Epithelial cell of esophagus (primary cell): ENCODE measurements at regions not wholly inside any gene's neighbourhood (a gene's known extent, or its start where the extent isn't known, plus 50 kb on each side); places are given as distances from the start of the nearest gene placed in this dataset.

Experiments used
- DNase-seq: peaks from one replicate; pipeline ENCODE4 v3.0.0; 2010; ENCODE audit warnings: low read depth
- H3K4me3 ChIP-seq: 2 replicates; pipeline ENCODE4 v1.5.1; 2011; ENCODE audit warnings: mild to moderate bottlenecking, low read length, control low read depth
- TF ChIP-seq, protein P1 (sequence below): IDR thresholded peaks from 2 replicates; pipeline ENCODE4 v1.5.1; 2011; ENCODE audit warnings: low read depth, mild to moderate bottlenecking, low read length, control low read depth, inconsistent platforms; ENCODE audit not compliant: insufficient read depth; ENCODE audit errors: missing control alignments

DNA sequence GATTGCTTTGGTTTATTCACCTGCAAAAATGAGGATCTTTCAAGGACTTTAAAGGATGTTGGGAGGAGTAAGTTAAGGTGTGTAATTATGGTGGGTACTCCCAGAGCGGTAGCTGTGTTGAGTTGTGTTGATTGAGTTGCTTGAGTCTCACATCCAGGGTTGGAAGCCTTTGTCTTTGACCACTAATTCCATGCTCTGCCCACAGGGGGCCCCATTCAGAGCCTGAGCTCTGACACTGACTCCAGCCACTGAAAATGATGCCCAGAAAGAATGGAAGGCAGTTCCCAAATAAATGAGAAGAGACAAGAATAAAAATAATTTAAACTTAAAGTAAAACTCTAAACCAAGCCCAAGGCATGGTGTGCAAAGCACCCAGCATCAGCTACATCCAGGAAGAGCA is 237.4 kb upstream of the PWP1 start:
- TF ChIP-seq, protein P1, sequence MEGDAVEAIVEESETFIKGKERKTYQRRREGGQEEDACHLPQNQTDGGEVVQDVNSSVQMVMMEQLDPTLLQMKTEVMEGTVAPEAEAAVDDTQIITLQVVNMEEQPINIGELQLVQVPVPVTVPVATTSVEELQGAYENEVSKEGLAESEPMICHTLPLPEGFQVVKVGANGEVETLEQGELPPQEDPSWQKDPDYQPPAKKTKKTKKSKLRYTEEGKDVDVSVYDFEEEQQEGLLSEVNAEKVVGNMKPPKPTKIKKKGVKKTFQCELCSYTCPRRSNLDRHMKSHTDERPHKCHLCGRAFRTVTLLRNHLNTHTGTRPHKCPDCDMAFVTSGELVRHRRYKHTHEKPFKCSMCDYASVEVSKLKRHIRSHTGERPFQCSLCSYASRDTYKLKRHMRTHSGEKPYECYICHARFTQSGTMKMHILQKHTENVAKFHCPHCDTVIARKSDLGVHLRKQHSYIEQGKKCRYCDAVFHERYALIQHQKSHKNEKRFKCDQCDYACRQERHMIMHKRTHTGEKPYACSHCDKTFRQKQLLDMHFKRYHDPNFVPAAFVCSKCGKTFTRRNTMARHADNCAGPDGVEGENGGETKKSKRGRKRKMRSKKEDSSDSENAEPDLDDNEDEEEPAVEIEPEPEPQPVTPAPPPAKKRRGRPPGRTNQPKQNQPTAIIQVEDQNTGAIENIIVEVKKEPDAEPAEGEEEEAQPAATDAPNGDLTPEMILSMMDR = peak; percentile 34
- no peak overlapping the region for H3K4me3 ChIP-seq
- peak; percentile 15 for DNase-seq

DNA sequence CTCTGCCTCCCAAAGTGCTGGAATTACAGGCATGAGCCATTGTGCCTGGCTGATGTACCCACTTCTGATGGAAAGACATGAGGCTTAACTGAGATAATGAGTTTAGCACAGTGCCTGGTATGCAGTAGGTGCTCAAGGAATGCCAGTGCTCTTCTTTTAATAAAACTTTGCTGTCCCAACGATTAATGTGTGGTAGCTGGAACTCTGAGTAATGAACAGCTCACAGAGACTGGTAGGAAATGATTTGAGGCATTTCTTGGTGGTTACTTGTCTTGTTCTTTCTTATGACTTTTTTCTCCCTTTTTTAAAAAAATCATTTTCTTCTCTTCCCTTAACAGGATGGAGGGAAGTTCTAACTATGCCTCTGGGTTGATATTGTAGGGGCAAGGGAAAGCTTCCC is 235.7 kb upstream of the PWP1 start:
- H3K4me3 ChIP-seq = no peak overlapping the region
- TF ChIP-seq, protein P1 = no peak
- DNase-seq = peak; percentile 27

DNA sequence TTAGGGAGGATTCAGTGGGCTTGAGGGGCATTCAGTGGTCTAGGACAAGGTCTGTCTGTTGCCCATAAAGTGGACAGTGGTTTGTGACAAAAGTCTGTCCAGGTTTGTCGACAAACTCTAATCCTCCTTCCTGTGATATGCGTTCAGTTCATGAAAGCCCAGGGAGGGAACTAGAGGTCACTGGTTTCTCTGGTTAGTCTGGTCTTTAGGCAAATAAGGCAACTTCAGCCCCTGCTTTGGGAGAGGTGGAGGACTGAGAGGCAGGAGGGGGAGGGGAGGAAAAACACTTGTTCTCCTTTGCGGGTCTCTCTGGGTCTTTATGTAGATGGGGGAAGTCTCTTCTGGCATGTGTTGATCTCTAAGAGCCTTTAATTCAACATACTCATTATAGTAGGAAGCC is 235.1 kb upstream of the PWP1 start:
- TF ChIP-seq, protein P1 = no peak
- no peak overlapping the region for H3K4me3 ChIP-seq
- no peak for DNase-seq

DNA sequence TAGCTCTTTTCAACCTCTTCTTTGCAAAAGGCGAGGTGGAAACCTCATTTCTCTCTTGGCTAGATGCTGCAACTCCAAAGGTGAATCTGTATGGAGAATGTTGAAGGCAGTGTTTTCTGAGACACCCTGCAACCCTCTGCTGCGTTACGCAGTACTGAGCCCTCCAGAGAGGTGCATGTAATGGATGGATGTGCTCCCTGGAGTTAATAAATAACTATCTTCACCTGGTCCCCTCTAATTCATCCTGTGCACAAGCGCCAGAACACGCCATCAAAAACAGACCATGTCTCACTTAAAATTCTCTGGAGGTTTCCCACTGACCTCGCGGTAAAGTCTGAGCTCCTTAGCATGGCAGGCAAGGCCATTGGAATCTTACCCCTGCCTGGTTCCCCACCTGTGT is 234.4 kb upstream of the PWP1 start:
- TF ChIP-seq, protein P1 = no peak

DNA sequence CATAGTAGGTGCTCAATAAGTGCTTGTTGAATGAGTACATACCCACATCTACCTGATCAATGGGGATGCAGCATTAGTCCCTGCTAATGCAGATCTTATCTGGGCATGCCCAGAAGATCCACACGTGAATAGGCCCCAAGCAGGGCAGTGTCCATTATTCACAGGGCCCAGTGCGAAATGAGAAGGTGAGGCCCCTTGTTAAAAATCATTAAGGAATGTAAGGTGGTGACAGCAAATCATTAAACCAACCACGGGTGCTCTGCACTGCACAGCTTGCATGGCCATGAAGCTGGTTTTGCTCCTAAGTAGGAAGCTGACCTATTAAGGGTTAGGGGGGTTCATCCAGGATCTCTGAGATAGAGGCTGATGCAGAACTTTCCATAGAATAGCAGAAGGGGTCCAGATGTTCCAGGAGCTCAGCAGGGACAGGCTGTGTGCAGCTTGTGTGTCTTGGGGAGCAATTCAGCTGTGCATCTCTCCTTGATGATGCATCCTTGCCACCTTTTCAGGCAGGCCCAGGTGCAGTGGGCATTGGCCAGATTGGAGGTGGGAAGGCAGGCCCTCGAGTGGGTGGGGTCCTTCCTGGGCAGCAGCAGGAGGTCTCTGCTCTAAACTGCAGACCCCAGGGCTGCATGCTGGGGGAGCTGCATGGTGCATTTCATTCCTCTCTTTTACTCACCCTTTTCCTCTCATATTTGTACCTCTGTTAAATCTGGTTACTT is 231.3 kb upstream of the PWP1 start:
- TF ChIP-seq, protein P1 = no peak
- no peak for DNase-seq
- no peak overlapping the region for H3K4me3 ChIP-seq

More for the DNA sequence above, 234.4 kb upstream of the PWP1 start:
- DNase-seq = no peak
- no peak overlapping the region for H3K4me3 ChIP-seq

DNA sequence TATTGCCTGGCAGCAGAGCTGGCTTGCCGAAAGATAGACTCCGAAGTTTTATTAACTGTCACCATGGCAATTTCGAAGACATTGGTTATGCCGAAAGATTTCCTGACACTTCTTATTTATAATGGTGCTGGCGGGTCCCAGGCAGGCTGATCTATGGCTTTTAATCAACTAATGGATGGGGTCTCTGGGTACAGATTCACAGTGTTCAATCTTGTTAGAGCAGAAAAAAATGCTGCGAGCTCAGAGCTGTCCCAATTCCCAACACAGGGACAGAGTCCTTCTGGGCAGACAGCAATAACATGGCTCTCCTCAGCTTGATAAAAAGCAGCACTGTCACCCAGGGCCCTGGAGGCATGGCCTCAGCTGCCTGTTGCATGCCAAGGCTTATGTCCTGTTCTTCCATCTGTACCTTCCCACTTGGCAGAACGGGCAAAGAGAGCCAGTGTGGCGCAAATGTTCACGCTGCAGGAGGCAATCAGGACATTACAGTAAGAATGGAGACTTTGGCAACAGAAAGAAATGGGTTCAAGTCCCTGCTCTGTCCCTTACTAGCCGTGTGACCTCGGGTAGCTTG is 228.2 kb upstream of the PWP1 start:
- H3K4me3 ChIP-seq = no peak overlapping the region
- no peak for DNase-seq
- TF ChIP-seq, protein P1 = no peak

DNA sequence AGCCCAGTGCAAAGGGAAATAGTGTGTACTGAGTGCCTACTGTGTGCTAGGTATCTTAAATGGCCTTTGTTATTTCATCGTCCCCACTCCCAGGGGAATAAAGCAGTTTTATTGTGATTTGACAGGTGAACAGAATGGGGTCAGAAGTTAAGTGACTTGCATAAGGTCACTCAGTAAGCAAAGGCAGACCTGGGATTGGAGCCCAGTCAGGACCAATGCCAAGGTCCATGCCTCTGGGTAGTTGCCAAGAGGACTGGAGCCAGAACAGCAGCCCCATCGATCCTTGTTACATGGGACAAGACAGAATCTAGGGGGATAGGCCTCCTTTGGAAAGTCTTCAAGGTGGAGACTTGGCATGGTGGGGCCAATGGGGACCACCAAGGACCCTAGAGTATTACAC is 227.4 kb upstream of the PWP1 start:
- no peak overlapping the region for H3K4me3 ChIP-seq
- DNase-seq = no peak
- TF ChIP-seq, protein P1 = no peak
